NAMALWA (cell line): ENCODE measurements at regions not wholly inside any gene's neighbourhood (a gene's known extent, or its start where the extent isn't known, plus 50 kb on each side); places are given as distances from the start of the nearest gene placed in this dataset.
"Not testable (repeated sequence)": the region's sequence is repeated elsewhere in the genome, so short reads cannot be mapped to it uniquely, and the experiment has no call there.

ENCODE experiments used
- DNase-seq: peaks from one replicate; pipeline ENCODE4 v3.0.0-alpha.2; 2015; ENCODE audit warnings: low spot score

DNA sequence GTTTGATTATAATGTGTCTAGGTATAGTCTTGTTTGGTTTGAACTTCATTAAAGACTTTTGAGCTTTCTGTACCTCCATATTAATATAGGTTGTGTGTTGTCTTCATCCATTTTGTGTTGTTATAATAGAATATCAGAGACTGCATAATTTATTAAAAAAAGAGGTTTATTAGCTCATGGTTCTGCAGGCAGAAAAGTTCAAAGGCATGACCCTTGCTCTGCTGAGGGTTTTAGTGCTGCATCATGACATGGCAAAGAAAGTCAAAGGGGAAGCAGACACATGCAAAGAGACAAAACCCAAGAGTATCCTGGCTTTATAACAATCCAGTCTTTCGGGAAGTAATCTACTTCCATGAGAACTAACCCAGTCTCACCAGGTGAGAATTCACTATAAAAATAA lies 358.2 kb downstream of the EDEM1 start:
- no peak for DNase-seq

DNA sequence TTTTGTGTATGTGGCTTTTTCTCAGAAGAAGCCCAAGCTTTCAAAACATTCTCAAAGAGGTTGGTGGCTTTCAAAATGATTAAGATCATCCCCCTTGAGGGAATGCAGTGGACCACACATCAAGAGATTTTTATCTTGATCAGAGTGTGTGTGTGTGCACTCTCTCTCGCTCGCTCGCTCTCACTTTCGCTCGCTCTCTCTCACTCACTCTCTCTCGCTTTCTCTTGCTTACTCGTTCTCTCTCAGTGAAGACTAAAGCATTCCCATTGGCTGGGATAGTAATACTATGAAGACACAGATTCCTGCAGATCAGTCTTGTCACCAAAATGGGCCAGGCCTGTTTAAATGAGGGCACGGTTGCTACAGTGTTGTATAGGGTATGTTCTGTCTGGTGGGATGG lies 365.7 kb downstream of the EDEM1 start:
- DNase-seq, result no peak

DNA sequence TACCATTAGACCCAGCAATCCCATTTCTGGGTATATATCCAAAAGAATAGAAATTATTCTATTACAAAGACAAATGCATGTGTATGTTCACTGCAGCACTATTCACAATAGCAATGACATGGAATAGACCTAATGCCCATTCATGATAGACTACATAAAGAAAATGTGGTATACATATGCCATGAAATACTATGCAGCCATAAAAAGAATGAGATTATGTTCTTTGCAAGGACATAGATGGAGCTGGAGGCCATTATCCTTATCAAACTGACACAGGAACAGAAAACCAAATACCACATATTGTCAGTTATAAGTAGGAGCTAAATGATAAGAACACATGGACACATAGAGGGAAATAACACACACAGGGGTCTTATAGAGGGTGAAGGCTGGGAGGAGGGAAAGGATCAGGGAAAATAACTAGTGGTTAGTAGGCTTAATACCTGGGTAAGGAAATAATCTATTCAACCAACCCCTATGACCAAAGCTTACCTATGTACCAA lies 366.8 kb downstream of the EDEM1 start:
- DNase-seq, result no peak

DNA sequence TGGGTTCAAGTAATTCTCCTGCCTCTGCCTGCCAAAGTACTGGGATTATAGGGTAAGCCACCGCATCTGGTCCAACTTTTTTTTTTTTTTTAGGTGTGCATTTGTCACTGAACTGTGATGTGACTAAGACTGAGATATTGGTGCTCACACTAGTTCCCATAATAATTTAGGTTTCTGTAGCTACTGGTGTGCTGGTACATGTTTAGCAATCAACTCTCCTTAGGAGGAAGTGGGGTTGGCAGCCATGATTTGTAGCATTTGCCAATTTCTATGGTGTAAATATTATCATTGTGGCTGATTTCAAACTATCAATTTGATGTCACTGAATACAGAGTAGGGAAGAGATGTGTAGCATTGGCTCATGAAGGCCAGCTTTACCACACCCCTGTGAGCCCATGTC lies 372.7 kb downstream of the EDEM1 start:
- DNase-seq, result no peak

DNA sequence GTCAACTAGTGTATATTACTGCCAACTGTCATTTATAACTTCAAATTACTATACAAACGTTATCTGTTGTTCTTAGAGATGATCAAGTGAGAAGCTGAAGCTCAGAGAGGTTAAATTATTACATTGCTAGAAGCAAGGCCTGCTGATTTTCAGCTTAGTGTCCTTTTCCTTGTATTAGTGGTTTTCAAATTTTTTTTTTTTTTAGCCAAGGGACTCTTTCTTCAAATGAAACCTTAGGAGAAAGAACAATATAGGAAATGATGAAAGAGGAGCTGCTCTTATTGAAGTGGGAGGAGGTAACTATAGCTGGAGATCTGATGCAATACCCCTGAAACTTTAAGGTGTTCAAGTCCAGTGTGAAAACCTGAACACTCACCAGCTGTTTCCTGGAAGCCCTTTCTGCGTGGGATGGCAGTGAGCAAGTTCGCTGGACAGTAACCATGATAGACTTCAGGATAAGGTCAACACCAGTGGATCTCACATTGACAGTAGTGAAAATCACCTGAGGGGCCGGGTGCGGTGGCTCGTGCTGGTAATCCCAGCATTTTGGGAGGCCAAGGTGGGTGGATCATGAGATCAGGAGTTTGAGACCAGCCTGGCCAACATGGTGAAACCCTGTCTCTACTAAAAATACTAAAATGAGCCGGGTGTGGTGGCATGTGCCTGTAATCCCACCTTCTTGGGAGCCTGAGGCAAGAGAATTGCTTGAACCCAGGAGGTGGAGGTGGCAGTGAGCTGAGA lies 376.2 kb downstream of the EDEM1 start:
- no peak for DNase-seq

DNA sequence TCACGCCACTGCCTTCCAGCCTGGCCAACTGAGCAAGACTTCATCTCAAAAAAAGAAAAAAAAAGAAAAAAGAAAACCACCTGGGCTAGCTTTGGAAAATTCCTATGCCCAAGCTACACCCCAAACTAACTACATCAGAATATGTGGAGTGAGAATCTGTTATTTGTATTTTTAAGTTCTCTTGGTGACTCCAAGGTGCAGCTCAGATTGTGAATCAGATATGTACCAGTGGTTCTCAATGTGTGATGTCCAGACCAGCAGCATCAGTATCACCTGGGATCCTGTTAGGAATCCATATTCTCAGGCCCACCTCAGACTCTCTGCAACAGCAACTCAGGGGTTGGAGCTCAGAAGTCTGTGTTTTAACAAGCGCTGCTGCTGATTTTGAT lies 376.8 kb downstream of the EDEM1 start:
- no peak for DNase-seq

DNA sequence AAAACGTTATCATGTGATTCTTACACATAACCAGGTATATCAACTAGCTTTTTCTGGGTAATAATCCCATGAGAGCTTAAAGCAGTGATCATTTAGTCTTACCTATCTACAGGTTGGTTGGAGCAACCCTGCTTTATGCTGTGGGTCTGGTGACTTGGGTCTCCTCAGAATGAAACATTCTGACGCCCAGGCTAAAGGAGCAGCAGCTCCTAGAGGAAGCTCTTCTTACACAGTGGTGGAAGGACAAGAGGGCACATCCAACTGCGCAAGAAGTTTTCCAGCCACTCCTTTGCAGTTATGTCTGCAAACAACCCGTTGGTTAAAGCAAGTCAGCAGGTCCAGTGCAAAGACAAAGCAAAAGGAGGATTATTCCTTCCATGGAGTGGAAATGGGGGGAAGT lies 377.5 kb downstream of the EDEM1 start:
- DNase-seq, result peak; percentile 4

DNA sequence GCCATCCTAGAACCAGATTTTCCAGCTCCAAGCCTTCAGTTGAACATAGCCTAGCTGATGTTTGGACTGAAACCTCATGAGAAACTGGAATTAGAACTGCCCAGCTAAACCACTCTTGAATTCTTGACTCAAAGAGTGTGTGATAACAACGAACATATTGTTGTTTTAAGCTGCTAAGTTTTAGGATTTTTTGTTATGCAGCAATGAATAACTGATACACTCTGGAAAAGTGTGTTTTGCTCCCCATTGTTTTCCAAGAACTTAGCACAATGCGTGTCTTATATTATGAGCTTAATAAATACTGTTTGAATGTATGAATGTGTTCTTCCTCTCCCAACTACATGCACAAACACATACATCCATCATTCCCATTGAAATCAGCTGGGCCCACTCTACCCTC lies 379.6 kb downstream of the EDEM1 start:
- DNase-seq, result no peak

DNA sequence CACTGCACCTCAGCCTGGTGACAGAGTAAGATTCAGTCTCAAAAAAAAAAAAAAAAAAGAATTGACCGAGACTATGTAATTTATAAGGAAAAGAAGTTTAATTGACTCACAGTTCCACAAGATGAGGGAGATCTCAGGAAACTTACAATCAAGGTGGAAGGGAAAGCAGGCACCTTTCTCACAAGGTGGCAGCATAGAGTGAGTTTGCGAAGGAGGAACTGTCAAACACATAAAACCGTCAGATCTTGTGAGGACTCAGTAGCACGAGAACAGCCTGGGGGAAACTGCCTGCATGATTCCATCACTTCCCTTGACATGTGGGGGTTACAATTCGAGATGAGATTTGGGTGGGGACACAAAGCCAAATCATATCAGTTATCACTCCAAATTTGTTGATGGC lies 380.9 kb downstream of the EDEM1 start:
- DNase-seq, result peak; percentile 40

DNA sequence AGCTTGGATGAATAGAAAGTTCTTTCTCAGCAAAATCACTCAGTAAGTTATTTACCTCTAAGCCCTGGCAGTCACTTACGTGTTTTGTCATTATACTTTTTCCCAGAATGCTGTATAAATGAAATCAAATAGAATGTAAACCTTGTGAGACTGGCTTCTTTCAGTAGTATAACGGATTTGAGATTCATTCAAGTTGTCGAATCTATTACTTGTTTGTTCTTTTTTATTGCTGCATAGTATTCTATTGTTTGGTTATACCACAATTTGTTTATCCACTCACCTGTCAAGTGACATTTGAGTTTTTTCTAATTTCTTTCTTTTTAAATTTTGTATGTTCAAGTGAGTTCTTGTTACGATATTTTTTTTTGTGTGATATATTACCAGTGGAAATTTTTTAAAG lies 381.6 kb downstream of the EDEM1 start:
- no peak for DNase-seq

DNA sequence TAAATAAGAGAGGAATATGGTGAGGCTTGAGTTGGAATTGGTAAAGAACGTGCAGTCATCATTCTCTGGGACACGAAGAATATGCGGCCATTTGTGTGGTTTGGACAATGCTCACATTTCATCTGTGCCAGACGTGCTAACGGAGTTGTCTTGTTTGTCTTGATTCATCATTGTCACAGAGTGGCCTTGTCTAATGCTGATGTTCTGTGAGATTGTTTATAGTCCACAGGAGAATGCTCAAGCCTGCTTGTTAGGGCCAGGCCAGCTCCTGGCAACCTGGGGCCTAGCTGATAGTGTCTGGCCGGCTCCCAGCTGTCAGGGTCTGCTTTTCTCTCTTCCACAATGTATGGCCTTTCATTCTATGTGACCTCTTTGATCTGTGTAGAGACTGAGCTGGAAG lies 384.7 kb downstream of the EDEM1 start:
- DNase-seq, result no peak

DNA sequence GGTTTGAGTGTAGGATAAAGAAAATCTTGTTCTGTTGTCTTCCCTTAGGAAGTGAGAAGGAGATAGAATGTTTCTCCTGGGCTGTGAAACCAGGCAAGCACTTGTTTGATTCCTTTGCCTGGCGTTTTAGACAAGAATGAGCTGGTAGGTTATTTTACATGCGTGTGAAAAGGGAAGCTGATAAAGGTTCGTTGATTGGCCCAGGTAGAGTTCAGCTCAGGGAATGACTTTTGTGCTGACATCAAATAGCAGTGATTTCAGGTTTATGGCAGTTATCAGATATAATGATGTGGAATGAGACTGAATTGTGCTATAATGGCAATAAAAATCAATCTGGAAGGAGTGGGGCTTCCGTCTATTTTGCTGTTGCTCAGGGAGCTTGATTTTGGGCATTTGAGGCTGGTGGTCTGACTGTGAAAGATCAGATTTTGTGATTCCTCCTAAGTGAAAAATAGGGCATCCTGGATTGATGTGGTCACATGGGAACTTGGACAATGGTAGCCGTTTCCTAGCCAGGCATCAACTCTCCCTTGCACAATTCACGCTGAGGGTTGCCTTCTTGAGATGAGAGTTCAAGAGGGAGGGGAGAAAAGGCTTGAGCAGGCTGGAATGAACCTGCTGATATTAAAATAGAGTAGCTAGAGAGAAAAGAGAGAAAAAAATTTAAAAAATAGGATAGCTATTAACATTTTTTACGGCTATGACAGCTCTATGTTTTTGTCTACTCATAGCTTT lies 388.9 kb downstream of the EDEM1 start:
- no peak for DNase-seq

DNA sequence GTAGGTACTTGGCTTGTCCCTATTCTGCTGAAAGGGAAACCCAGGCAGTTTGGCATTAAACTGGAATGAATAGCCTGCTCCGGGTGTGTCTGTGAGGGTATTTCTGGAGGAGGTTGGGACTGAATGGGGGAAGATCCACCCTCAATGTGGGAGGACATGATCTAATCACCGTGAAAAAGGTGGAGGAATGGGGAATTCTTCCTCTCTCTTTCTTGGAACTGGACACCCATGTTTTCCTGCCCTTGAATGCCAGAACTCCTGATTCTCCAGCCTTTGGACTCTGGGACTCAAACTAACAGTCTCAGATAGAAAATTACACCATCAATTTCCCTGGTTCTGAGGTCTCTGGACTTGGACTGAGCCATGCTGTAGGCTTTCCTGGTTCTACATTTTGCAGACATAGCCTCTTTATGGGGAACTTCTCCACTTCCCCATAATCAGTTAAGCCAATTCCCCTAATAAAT lies 391.7 kb downstream of the EDEM1 start:
- no peak for DNase-seq

DNA sequence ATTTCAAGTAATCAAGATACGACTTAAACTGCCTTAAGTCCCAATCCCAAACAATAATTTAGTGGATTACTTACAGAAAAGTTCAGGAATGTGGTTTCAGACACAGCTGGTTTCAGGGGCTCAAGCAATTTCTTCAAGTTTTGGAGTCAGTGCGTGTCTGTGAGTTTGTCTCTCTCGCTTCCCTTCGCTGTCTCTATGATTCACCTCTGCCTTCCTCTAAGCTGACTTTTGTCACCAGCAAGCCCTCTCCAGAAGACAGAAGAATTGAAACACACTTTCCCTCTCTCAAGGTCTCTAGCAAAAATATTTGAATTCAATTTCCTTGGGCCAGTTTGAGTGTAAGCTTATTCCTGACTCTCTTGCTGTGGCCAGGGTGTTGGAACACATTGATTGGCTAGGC lies 392.4 kb downstream of the EDEM1 start:
- no peak for DNase-seq

DNA sequence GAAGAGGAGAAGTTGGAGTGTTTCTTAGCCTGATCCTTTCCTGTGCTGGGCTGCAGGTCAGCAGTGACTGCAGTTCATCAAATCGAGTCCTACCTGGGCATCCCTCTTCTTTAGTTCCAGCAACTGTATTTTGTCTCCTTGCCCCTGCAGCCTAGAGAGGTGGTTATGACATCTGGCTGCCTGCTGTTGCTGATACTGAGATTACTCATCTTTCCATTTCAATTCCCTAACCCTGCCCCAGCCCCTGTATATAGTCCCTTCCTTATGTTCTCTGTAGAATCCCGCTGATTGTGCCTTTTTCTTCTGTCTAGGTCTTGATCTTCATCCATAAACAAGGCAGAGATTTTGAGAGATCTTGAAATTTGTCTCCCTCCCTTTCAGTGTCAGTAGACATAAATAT lies 393.3 kb downstream of the EDEM1 start:
- no peak for DNase-seq

DNA sequence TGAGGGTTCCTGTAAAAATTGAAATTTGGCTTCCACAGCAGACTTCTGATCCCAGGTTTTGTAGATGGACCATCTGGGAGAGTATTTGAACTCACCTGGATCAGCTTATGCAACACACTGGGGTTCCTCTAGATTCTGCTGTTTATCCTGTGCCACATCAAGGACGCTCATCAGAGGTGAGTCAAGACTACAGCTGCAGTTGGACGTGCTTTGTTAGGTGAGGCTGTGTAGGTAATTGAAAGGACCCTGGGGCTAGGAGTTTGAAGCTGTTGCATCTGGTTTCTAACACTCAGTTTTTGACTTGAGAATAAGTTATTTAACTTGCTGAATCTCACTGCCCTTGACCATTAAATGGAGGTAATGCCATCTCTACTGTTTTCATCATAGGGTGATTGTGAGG lies 394.2 kb downstream of the EDEM1 start:
- DNase-seq, result no peak

DNA sequence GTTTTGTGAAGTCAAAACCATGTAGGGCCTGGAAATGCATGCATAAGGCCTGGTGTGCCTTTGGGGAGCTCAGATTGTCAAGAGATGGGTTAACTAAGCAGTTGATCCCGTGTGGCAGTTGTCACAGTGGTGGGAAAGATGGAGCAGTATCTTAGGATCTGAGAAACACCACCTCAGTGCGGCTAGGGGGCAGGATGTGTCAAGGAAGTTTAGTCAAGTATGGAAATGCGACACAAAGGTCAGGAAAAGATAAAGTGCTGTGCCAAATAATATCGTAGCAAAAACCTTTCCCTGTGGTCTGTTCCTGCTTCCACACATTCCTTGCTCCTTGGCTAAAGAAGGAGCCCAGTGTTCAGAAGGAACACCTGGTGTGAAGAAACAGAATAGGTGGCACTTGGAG lies 396.4 kb downstream of the EDEM1 start:
- DNase-seq, result no peak

DNA sequence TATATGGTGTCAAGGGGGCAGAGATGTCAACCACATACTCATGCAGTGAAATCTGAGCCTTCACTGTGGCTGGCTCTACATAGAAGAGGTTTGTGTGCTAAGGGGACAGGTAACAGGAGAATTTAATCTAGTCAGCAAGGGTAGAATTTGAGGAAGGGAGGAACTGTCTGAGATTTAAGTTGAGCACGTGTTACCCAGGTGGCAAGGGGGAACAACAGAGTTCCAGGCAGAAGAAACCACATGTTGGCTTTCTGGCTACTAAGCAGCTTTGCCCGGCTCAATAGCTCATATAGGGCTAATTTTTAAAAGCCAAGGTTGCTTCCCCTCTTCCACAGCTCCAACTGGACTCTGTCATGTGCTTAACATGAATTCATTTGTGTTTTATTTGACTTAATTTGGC lies 397.6 kb downstream of the EDEM1 start:
- no peak for DNase-seq

DNA sequence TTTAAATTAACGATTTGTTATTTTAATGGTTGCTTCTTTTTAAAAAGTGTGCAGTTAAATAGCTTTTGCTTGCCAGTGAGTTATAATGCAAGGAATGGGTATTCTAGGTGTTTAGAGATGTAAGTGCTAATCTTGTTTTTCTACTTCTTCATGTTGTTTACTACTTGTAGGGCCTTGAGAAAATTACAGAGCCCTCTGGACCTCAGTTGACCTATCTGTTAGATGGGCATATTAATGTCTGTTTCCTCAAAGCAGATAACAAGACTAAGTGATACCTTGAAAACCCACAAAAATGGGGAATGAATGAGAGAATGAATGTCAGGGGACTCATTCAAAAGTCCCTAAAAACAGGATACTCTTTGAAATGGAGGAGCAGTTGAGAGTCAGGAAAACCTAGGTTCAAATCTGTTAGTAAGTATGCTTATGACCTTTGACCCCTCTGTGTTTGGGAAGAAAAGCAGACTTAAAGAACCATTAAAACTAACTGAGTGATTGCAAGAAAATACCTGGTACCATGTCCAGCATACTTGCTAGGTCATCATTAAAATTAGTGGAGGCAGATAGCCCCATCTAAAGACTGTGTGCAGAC lies 419.5 kb downstream of the EDEM1 start:
- DNase-seq, result no peak

DNA sequence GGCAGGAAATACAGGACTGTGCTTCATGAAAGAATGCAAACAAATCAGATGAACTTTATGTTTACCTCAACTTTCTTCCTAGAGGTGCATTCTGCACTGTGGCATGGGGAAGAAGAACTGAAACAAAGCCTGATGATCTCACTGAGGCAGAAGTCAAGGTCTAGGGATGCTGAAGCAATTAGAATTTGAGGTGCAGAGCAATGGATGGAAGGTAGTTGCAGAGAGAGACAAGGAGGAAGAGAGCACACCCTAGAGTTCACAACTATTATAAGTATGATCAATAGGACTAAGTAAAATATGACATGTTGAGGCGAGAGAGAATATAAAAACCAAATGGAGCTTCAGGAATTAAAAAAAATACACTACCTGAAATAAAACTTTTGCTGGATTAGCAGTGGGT lies 420.1 kb downstream of the EDEM1 start:
- no peak for DNase-seq

DNA sequence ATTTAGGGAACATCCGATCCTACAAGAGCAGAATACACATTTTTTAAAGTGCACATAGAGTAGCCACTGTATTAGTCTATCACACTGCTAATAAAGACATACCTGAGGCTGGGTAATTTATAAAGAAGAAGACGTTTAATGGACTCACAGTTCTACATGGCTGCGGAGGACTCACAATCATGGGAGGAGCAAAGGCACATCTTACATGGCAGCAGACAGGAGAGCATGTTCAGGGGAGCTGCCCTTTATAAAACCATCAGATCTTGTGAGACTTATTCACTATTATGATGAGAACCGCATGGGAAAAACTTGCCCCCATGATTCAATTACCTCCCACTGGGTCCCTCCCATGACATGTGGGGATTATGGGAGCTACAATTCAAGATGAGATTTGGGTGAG lies 421.5 kb downstream of the EDEM1 start:
- not testable (repeated sequence) for DNase-seq

DNA sequence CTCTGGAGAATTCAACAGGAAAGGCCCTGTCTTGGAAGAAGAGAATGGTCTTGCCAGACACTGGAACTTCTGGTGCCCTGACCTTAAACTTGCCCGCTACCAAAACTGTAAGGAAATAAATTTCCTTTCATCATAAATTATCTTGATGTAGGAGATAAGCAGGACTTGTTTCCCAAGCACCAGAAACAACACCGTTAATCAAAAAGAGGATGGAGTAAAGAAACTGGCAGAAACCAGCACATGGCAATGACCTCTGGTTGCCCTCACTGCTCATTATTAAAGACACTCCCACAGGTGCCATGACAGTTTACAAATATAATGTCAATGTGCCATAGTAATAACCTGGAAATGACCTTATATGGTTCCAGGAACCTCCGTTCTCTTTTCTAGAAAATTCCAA lies 426.1 kb downstream of the EDEM1 start:
- no peak for DNase-seq

DNA sequence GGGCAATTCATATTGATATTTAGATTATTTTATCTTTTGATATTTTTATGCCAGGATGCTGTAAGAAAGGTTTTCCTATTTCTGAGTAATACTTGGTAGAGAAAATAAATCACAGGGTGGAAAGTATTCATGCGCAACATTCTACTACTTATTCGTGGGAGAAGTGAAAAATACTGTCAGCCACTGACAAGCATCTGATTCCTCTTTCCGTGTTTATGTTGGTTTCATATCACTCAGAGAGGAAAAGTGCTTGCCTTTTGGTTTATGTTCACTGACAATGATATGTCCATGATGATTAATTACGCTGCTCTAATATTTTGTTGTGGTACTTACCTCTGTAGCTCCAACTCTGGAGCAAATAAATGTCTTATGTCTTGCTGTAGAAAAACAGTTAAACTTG lies 429.4 kb downstream of the EDEM1 start:
- no peak for DNase-seq
